ENCODE measurements at regions not wholly inside any gene's neighbourhood (a gene's known extent, or its start where the extent isn't known, plus 50 kb on each side); places are given as distances from the start of the nearest gene placed in this dataset.

GRCh38 chr2:41970988-41971660 lies 76.7 kb upstream of the PKDCC start:
- DNase-seq = no peak

GRCh38 chr2:41972179-41972578 lies 75.6 kb upstream of the PKDCC start:
- no peak for DNase-seq

GRCh38 chr2:41972819-41973218 lies 75.0 kb upstream of the PKDCC start:
- no peak for DNase-seq

GRCh38 chr2:41973871-41974270 lies 74.0 kb upstream of the PKDCC start:
- no peak for DNase-seq

- no peak for DNase-seq
Measured at GRCh38 chr2:41981417-41981816, 66.4 kb upstream of the PKDCC start.

GRCh38 chr2:41985573-41986095 lies 62.2 kb upstream of the PKDCC start:
- no peak for DNase-seq

GRCh38 chr2:41989501-41990180 lies 58.2 kb upstream of the PKDCC start:
- DNase-seq = no peak

GRCh38 chr2:41990245-41990644 lies 57.6 kb upstream of the PKDCC start:
- no peak for DNase-seq

- DNase-seq = no peak
Measured at GRCh38 chr2:41990688-41991087, 57.1 kb upstream of the PKDCC start.

GRCh38 chr2:41992056-41992642 lies 55.7 kb upstream of the PKDCC start:
- DNase-seq = no peak

- no peak for DNase-seq
Measured at GRCh38 chr2:41992671-41993434, 55.0 kb upstream of the PKDCC start.

GRCh38 chr2:41993435-41993925 lies 54.3 kb upstream of the PKDCC start:
- DNase-seq = no peak

- DNase-seq = no peak
Measured at GRCh38 chr2:41994233-41994637, 53.6 kb upstream of the PKDCC start.

- DNase-seq = no peak
Measured at GRCh38 chr2:41994661-41995060, 53.2 kb upstream of the PKDCC start.

GRCh38 chr2:41997561-41997960 lies 50.3 kb upstream of the PKDCC start:
- DNase-seq = no peak
